ENCODE measurements at regions not wholly inside any gene's neighbourhood (a gene's known extent, or its start where the extent isn't known, plus 50 kb on each side); places are given as distances from the start of the nearest gene placed in this dataset.

GRCh38 chr9:102769307-102769706 is 225.8 kb upstream of the CYLC2 start (continued):
- no peak for TF ChIP-seq ATF6 (CRISPR knock-in tag; conservative IDR thresholded peaks at IDR 0.05)
- TF ChIP-seq POLR2AphosphoS2 (IDR thresholded peaks at IDR 0.05; ENCODE audit: low read depth, low read length), result no peak
- no peak for TF ChIP-seq SALL2 (CRISPR knock-in tag; IDR thresholded peaks at IDR 0.05)

GRCh38 chr9:102768002-102768401 is 227.1 kb upstream of the CYLC2 start:
- 0% methylated on average over 3 of the region's 3 CpGs for whole genome bisulfite sequencing (ENCODE audit: low lambda C conversion rate)
- FAIRE-seq, result no peak
- no TSS peak for BruUV-seq (replicated peaks)
- TF ChIP-seq ZNF326 (CRISPR knock-in tag; IDR thresholded peaks at IDR 0.05; ENCODE audit: borderline replicate concordance), result no peak
- no peak for TF ChIP-seq ZFP1 (CRISPR knock-in tag; IDR thresholded peaks at IDR 0.05)
- no peak for TF ChIP-seq LRRFIP1 (CRISPR knock-in tag; conservative IDR thresholded peaks at IDR 0.05)
- no peak for TF ChIP-seq PHF21A (CRISPR knock-in tag; IDR thresholded peaks at IDR 0.05)
- TF ChIP-seq NFIC (IDR thresholded peaks at IDR 0.05; ENCODE audit: low read length), result no peak
- no peak for TF ChIP-seq ZNF513 (CRISPR knock-in tag; conservative IDR thresholded peaks at IDR 0.05)
- TF ChIP-seq ZBTB38 (CRISPR knock-in tag; IDR thresholded peaks at IDR 0.05), result no peak
- Histone ChIP-seq H2AFZ (ENCODE audit: low read length) (no peak overlapping the region), H3K4me2 (ENCODE audit: low read depth, low read length) (no peak overlapping the region), H3K4me3 (replicated peaks in 1 of 3; ENCODE audit: insufficient read depth in 1 of 3, low read depth in 2 of 3, low read length in 3 of 3) (no peak overlapping the region), H3K9me3 (ENCODE audit: low read length) (no peaks in the 10 kb centered on the region), H4K20me1 (ENCODE audit: insufficient read depth, low read length) (no peaks in the 10 kb centered on the region), H3K27ac (ENCODE audit: extremely low read length, insufficient read depth, low read length) (no peak overlapping the region), H3K9ac (ENCODE audit: insufficient read depth, low read depth, low read length) (no peak overlapping the region), H3K36me3 (replicated peaks in 1 of 2; ENCODE audit: control insufficient read depth in 1 of 2, insufficient read depth in 2 of 2, low read length in 2 of 2) (no peaks in the 10 kb centered on the region), H3K4me1 (ENCODE audit: insufficient read depth, low read length) (no peaks in the 10 kb centered on the region), H3K79me2 (ENCODE audit: insufficient read depth, low read length) (no peaks in the 10 kb centered on the region), H3K27me3 (ENCODE audit: control insufficient read depth in 1 of 2, insufficient read depth in 2 of 2, low read length in 2 of 2) (no peaks in the 10 kb centered on the region)
- POLR2A ChIA-PET, result no interaction called here
- CTCF ChIA-PET (ENCODE audit: low intra/inter-chr PET ratio, low total read pairs), result no interaction called here
- DNase-seq (ENCODE audit: low spot score), result no peak
- no peak for ATAC-seq
- in situ Hi-C loops (cut with HindIII; ENCODE audit: extremely low pct_ligation_motif_present, low pct_unique_long_range_greater_than_20kb) (no loop called here), intact Hi-C loops (cut with micrococcal nuclease; ENCODE audit: unreplicated experiment) (no loop called here)

Data from HepG2 (cell line).